Colonic mucosa (tissue), 4 donors: ENCODE measurements at regions not wholly inside any gene's neighbourhood (a gene's known extent, or its start where the extent isn't known, plus 50 kb on each side); places are given as distances from the start of the nearest gene placed in this dataset.

Experiments used
- DNase-seq: peaks from one replicate; pipeline ENCODE4 v3.0.0-alpha.2; 2020
- H3K27ac ChIP-seq: fragments of 200-600 bp; one replicate; pipeline ENCODE4 v1.8.0; 2021
- H3K27me3 ChIP-seq: fragments of 200-600 bp; one replicate; pipeline ENCODE4 v1.8.0; 2021
- H3K36me3 ChIP-seq: fragments of 200-600 bp; one replicate; pipeline ENCODE4 v1.8.0; 2021
- H3K4me1 ChIP-seq: fragments of 200-600 bp; one replicate; pipeline ENCODE4 v1.8.0; 2021; ENCODE audit warnings: mild to moderate bottlenecking
- H3K4me3 ChIP-seq: fragments of 200-600 bp; one replicate; pipeline ENCODE4 v1.8.0; 2021
- H3K9ac ChIP-seq, 2 donors: one replicate each; pipeline ENCODE4 v1.7.0; 2013; ENCODE audit warnings: control low read depth in 2 of 2, low read depth in 2 of 2, low read length in 2 of 2
- H3K9me3 ChIP-seq: fragments of 200-600 bp; one replicate; pipeline ENCODE4 v1.8.0; 2021
- intact Hi-C: fragments of 100-400 bp; cut with DNase I; formaldehyde crosslinking; loops from one replicate; pipeline ENCODE4 v1.14.1; 2022
- TF ChIP-seq, protein P1 (sequence below): fragments of 200-600 bp; IDR thresholded peaks from one replicate; pipeline ENCODE4 v1.8.0; 2022; ENCODE audit warnings: antibody characterized with exemption, mild to moderate bottlenecking
- donor health status: healthy.
- donor health status: DM: no; HTN: no; CAD: no.
- donor health status: DM: no; HTN: no; CAD: no.

DNA sequence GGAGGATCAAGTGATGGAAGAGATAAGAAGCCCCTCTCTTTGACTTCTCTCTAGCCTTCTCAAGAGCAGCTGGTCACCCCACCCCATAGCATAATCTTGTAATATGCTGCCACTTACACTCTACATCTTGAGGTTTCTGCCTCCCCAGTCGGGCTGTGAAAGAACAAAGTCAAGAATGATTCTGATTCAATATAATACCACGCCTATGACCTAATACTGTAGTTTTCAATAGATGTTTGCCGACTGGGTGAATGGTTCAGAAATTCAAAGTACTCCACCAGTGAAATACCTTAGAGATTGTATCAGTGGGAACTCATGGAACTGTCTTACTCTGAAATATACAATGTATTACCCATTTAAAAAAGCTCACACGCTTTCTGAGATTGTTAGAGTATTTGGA, 93.0 kb upstream of the ZFHX3 start:
- intact Hi-C loops = no loop called here
- no peak for DNase-seq
- Histone ChIP-seq H3K4me1 (no peaks in the 10 kb centered on the region), H3K27ac (no peak overlapping the region), H3K9ac (no peak overlapping the region), H3K27me3 (no peaks in the 10 kb centered on the region), H3K36me3 (no peaks in the 10 kb centered on the region), H3K9me3 (no peaks in the 10 kb centered on the region), H3K4me3 (no peak overlapping the region)
- TF ChIP-seq, protein P1, sequence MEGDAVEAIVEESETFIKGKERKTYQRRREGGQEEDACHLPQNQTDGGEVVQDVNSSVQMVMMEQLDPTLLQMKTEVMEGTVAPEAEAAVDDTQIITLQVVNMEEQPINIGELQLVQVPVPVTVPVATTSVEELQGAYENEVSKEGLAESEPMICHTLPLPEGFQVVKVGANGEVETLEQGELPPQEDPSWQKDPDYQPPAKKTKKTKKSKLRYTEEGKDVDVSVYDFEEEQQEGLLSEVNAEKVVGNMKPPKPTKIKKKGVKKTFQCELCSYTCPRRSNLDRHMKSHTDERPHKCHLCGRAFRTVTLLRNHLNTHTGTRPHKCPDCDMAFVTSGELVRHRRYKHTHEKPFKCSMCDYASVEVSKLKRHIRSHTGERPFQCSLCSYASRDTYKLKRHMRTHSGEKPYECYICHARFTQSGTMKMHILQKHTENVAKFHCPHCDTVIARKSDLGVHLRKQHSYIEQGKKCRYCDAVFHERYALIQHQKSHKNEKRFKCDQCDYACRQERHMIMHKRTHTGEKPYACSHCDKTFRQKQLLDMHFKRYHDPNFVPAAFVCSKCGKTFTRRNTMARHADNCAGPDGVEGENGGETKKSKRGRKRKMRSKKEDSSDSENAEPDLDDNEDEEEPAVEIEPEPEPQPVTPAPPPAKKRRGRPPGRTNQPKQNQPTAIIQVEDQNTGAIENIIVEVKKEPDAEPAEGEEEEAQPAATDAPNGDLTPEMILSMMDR = no peak

DNA sequence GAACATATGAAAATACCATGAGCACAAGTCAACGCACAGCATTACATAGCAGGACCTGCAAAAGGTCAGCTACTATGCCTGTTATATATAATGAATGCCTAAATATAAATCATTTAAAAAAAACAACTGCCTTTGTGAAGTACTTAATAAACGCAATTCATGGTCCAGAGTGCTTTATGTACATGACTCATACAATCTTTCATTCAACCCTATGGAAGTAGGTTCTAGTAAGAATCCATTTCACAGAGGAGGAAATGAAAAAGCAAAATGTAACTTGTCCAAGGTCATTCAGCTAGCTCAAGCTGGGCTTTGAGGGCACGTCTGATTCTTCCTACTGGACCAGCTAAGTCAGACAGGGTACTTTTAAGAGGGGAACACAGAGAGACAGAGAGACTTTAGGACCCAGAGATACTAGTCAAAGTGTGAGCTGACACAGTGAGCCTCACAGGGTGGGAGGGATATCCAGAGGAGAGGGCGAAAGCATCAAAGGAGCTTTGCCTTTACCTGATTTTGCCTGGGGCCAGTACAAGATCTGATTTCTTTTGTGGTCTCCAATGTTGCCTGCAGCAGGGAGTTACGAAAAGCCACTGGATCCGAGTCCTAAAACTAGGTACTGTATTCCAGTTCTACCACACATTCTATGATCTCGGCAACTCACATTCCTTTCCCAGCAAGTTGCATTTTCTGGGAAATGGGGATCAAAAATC, 83.4 kb upstream of the ZFHX3 start:
- Histone ChIP-seq H3K4me1 (no peaks in the 10 kb centered on the region), H3K27me3 (no peaks in the 10 kb centered on the region), H3K36me3 (no peaks in the 10 kb centered on the region), H3K4me3 (no peak overlapping the region), H3K9me3 (no peaks in the 10 kb centered on the region), H3K27ac (no peak overlapping the region), H3K9ac (no peak overlapping the region)
- intact Hi-C loops = no loop called here
- TF ChIP-seq, protein P1 = no peak
- DNase-seq = no peak

DNA sequence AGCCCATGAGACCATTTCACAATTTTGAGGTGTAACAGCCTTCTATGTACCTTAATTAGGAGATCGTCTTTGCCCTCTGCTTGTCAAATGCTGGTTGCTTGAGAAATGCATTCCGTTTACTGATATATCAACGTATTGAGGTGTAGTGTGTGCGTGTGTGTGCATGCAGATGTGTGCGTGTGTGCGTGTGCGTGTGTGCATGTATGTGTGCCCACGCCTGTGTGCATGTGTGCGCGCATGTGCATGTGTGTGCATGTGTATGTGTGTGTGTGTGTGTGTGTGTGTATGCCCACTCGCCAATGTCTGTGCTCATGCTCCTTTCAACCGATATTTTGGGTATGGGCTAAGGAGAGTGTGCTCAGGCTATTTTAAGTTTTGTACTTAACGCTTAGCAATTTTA, 81.5 kb upstream of the ZFHX3 start:
- intact Hi-C loops = no loop called here
- TF ChIP-seq, protein P1 = no peak
- no peak for DNase-seq
- Histone ChIP-seq H3K4me3 (no peak overlapping the region), H3K27ac (no peak overlapping the region), H3K27me3 (no peaks in the 10 kb centered on the region), H3K36me3 (no peaks in the 10 kb centered on the region), H3K9me3 (no peaks in the 10 kb centered on the region), H3K9ac (no peak overlapping the region), H3K4me1 (no peaks in the 10 kb centered on the region)

DNA sequence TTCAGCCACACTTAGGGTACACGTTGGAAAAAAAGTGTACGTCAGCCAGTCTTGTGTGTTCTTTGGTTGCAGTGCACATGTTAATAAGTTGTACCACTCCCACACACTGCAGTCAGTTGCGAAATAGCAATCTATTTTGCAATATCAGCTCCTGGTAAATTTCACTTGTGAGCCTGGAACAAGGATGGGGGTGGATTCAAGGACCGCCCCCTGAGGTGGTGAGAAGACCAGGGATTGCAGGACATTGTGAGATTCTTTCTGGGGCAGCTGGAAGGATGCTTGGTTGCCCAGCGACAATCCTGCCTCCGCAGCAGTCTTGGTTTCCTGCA, 78.6 kb upstream of the ZFHX3 start:
- H3K27ac ChIP-seq = no peak overlapping the region
- H3K36me3 ChIP-seq = no peaks in the 10 kb centered on the region
- H3K4me1 ChIP-seq = no peaks in the 10 kb centered on the region
- intact Hi-C loops = no loop called here
- H3K27me3 ChIP-seq = no peaks in the 10 kb centered on the region
- no peaks in the 10 kb centered on the region for H3K9me3 ChIP-seq
- TF ChIP-seq, protein P1 = no peak
- DNase-seq = no peak
- no peak overlapping the region for H3K4me3 ChIP-seq
- no peak overlapping the region for H3K9ac ChIP-seq

DNA sequence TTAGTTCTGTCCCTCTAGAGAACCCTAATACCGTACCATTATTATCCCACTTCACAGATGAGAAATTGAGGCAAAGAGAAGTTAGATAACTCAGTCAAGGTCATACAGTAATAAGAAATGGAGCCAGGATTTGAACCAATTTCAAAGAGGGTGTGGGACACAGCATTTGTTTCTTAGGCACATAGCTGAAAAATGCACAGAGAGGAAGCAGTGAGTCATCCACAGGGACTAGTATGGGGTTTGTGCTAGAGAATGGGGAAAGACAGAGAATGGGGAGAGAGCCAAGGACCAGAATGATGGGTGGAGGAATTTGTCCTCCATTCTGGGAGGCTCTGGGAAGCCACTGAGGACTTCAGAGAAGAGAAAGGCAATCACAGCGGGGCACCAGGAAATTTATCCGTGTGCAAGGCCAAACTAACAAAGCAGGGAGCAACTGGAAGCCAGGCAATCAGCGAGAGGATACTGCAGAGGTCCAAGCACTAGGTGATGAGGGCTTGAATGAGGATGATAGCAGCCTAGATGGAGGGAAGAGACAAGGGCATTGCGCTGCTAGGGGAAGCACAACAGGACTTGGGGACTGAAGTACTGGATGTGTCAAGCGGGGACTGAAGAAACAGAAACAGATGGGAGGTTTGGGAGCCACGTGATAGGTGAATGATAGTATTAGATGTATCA, 78.1 kb upstream of the ZFHX3 start:
- no peaks in the 10 kb centered on the region for H3K9me3 ChIP-seq
- no peak overlapping the region for H3K4me3 ChIP-seq
- H3K9ac ChIP-seq = no peak overlapping the region
- H3K4me1 ChIP-seq = no peaks in the 10 kb centered on the region
- TF ChIP-seq, protein P1 = no peak
- H3K27ac ChIP-seq = no peak overlapping the region
- DNase-seq = no peak
- H3K36me3 ChIP-seq = no peaks in the 10 kb centered on the region
- intact Hi-C loops = no loop called here
- H3K27me3 ChIP-seq = no peaks in the 10 kb centered on the region
